LHCN-M2 (cell line): ENCODE measurements at regions not wholly inside any gene's neighbourhood (a gene's known extent, or its start where the extent isn't known, plus 50 kb on each side); places are given as distances from the start of the nearest gene placed in this dataset.
"Not testable (repeated sequence)": the region's sequence is repeated elsewhere in the genome, so short reads cannot be mapped to it uniquely, and the experiment has no call there.

Source experiments
- DNase-seq: peaks from one replicate; pipeline ENCODE4 v3.0.0-alpha.2; 2012; ENCODE audit warnings: low read depth

GRCh38 chr2:190742431-190742830 lies 93.5 kb downstream of the NAB1 start:
- no peak for DNase-seq

GRCh38 chr2:190744041-190744440 lies 95.2 kb downstream of the NAB1 start:
- DNase-seq = no peak

- peak; percentile 69 for DNase-seq
These were observed 98.3 kb downstream of the NAB1 start for GRCh38 chr2:190746971-190747761.

GRCh38 chr2:190748966-190749365 lies 100.1 kb downstream of the NAB1 start:
- no peak for DNase-seq

GRCh38 chr2:190755772-190756415 lies 107.0 kb downstream of the NAB1 start:
- no peak for DNase-seq

- peak; percentile 89 for DNase-seq
These were observed 110.9 kb downstream of the NAB1 start for GRCh38 chr2:190759749-190760213.

- DNase-seq = not testable (repeated sequence)
These were observed 111.7 kb downstream of the NAB1 start for GRCh38 chr2:190760353-190761150.

GRCh38 chr2:190761216-190761615 lies 112.3 kb downstream of the NAB1 start:
- DNase-seq = not testable (repeated sequence)

GRCh38 chr2:190762566-190762965 lies 113.7 kb downstream of the NAB1 start:
- no peak for DNase-seq

- no peak for DNase-seq
These were observed 114.2 kb downstream of the NAB1 start for GRCh38 chr2:190763100-190763499.

- no peak for DNase-seq
These were observed 115.1 kb downstream of the NAB1 start for GRCh38 chr2:190763901-190764514.

- DNase-seq = peak; percentile 83
These were observed 115.0 kb upstream of the GLS start for GRCh38 chr2:190765386-190766173.

- DNase-seq = no peak
These were observed 114.4 kb upstream of the GLS start for GRCh38 chr2:190766174-190766572.

- peak; percentile 8 for DNase-seq
These were observed 114.0 kb upstream of the GLS start for GRCh38 chr2:190766595-190766994.

- no peak for DNase-seq
These were observed 112.8 kb upstream of the GLS start for GRCh38 chr2:190767821-190768220.

- DNase-seq = no peak
These were observed 111.4 kb upstream of the GLS start for GRCh38 chr2:190769258-190769657.

- DNase-seq = no peak
These were observed 108.9 kb upstream of the GLS start for GRCh38 chr2:190771726-190772125.

GRCh38 chr2:190780594-190780993 lies 100.0 kb upstream of the GLS start:
- DNase-seq = no peak

- DNase-seq = peak; percentile 53
These were observed 98.9 kb upstream of the GLS start for GRCh38 chr2:190781604-190782198.

- DNase-seq = no peak
These were observed 98.4 kb upstream of the GLS start for GRCh38 chr2:190782264-190782663.
